Epithelial cell of proximal tubule (primary cell): ENCODE measurements at regions not wholly inside any gene's neighbourhood (a gene's known extent, or its start where the extent isn't known, plus 50 kb on each side); places are given as distances from the start of the nearest gene placed in this dataset.

ENCODE experiments used
- DNase-seq: peaks from one replicate; pipeline ENCODE4 v3.0.0-alpha.2; 2011; ENCODE audit warnings: low read depth
- H3K4me3 ChIP-seq: 2 replicates; pipeline ENCODE4 v1.5.1; 2011; ENCODE audit warnings: low read depth, mild to moderate bottlenecking, low read length
- CTCF ChIP-seq: conservative IDR thresholded peaks from 2 replicates; pipeline ENCODE4 v1.5.1; 2012; ENCODE audit warnings: low read depth, mild to moderate bottlenecking, low read length

GRCh38 chr7:8893775-8894174 is 460.4 kb downstream of the NXPH1 start:
- DNase-seq = no peak
- no peak for TF ChIP-seq CTCF
- H3K4me3 ChIP-seq = no peak overlapping the region

DNA sequence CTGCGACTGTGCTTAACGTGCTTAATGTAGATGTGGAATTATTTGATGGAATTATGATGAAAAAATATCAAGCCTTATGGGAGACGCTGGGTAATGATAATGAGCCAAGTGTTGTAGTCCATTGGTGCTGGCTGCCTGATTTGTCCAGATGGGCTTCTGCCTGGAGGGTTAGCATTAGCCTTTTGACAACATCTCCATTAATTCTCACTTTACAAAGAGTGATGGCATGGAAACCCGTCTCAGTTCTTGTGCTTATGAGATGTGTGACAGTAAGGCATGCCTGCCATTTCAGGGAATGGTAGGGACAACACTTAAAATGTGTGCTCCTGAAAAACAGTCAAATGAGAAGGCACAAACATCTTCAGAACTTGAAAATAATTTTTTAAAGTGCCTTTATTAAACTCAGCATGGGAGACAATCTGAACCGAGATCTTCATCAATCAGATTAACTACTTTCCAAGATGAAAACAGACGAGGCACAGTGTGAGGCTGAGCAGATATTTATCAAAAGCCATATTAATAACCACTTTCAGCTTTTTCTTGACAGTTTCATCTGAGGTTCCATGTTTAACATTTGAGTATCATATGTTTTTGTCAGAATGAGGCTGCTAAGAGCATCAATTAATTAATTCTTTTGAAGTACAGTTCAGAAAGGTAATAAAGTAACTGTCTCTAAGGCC is 473.1 kb downstream of the NXPH1 start:
- TF ChIP-seq CTCF = no peak
- H3K4me3 ChIP-seq = no peak overlapping the region
- no peak for DNase-seq

- H3K4me3 ChIP-seq = no peak overlapping the region
- DNase-seq = no peak
- TF ChIP-seq CTCF = no peak
Observed at GRCh38 chr7:8908889-8909288, 475.5 kb downstream of the NXPH1 start.

GRCh38 chr7:8913682-8914081 is 480.3 kb downstream of the NXPH1 start:
- no peak for DNase-seq
- no peak for TF ChIP-seq CTCF
- no peak overlapping the region for H3K4me3 ChIP-seq

DNA sequence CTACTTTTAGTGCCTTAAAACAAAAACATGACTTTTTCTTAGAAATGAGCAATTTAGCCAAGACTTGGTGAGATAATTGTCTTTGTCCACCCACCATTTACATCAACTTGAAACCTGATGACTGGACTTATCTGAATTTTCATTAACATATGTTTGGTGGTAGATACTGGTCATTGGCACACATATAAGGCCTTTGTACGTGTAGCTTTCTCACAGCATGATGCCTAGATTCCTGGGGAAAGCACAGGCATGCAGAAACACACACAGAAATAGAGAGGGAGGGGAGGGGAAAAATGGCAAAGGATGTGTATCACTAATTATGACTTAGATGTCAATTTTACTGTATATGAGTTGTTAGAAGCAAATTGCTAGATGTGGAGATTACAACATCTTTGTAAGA is 488.4 kb downstream of the NXPH1 start:
- no peak for TF ChIP-seq CTCF
- no peak for DNase-seq

GRCh38 chr7:8922726-8923125 is 489.3 kb downstream of the NXPH1 start:
- no peak for TF ChIP-seq CTCF
- DNase-seq = no peak

More for the DNA sequence above, 488.4 kb downstream of the NXPH1 start:
- H3K4me3 ChIP-seq = no peak overlapping the region

DNA sequence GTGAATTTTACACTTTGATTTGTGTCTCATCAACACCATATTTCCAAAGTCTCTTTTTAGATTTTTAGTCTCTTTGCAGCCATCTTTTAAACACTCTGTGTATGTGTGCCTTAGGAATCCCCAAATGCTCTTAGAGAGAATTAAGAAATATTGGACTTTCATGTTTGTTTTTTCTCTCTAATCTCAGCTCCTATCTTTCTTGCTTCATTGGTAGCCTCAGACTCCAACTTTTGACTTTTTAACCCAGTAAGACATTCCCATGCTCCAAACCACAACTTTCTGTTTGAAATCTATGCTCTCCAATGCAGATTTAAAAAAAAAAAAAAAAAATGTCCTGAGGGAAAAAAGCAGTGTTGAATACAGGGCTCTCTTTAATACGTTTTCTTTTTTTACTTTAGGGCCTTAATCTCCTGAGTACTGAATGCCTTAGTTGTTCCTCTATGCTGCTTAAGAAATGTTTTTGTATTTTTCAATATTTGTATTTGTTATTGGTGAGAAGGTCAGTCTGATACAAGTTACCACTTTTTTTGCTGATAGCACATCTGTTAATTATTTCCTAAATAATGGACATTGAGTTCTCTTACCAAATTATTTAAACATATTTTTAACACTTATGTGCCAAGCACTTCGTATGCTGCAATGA is 489.9 kb downstream of the NXPH1 start:
- no peak for DNase-seq
- TF ChIP-seq CTCF = no peak
- no peak overlapping the region for H3K4me3 ChIP-seq

More at GRCh38 chr7:8922726-8923125, 489.3 kb downstream of the NXPH1 start:
- no peak overlapping the region for H3K4me3 ChIP-seq
